ENCODE measurements at regions not wholly inside any gene's neighbourhood (a gene's known extent, or its start where the extent isn't known, plus 50 kb on each side); places are given as distances from the start of the nearest gene placed in this dataset.

GRCh38 chr3:150138824-150139223 lies 168.1 kb upstream of the PFN2 start:
- POLR2A ChIA-PET, result no interaction called here
- no TSS peak for BruUV-seq (replicated peaks)
- ATAC-seq (no peak), DNase-seq (ENCODE audit: low read depth, low spot score) (no peak)
- Histone ChIP-seq H3K4me2 (ENCODE audit: low read length) (no peak overlapping the region), H3K27ac (ENCODE audit: low read depth, low read length) (no peak overlapping the region), H3K27me3 (ENCODE audit: insufficient read depth, low read length) (no peaks in the 10 kb centered on the region), H3K4me1 (ENCODE audit: control insufficient read depth in 1 of 2, insufficient read depth in 2 of 2, low read length in 2 of 2) (no peaks in the 10 kb centered on the region), H3K9me3 (ENCODE audit: control insufficient read depth in 1 of 2, insufficient read depth in 1 of 2, low read depth in 1 of 2, low read length in 2 of 2) (no peaks in the 10 kb centered on the region), H3K36me3 (ENCODE audit: control insufficient read depth in 1 of 2, insufficient read depth in 2 of 2, low read length in 2 of 2) (no peaks in the 10 kb centered on the region), H4K20me1 (ENCODE audit: insufficient read depth) (no peaks in the 10 kb centered on the region), H2AFZ (ENCODE audit: low read depth, low read length, poor library complexity, severe bottlenecking) (no peak overlapping the region), H3K4me3 (replicated peaks in 1 of 2; ENCODE audit: low read depth in 1 of 2, low read length in 2 of 2) (no peak overlapping the region), H3K9me2 (ENCODE audit: insufficient read depth) (no peaks in the 10 kb centered on the region), H3K9ac (ENCODE audit: low read length) (no peak overlapping the region), H3K79me2 (ENCODE audit: insufficient read depth, low read length) (no peaks in the 10 kb centered on the region)
- no peak for TF ChIP-seq ZFX (IDR thresholded peaks at IDR 0.05)
- no peak for TF ChIP-seq SIN3A (IDR thresholded peaks at IDR 0.05; ENCODE audit: low read depth)
- no peak for TF ChIP-seq EZH2 (IDR thresholded peaks at IDR 0.05)
- TF ChIP-seq POLR2AphosphoS5 (IDR thresholded peaks at IDR 0.05; ENCODE audit: low read depth, low read length), result no peak
- TF ChIP-seq EGR1 (IDR thresholded peaks at IDR 0.05; ENCODE audit: low read depth), result no peak
- TF ChIP-seq YY1 (IDR thresholded peaks at IDR 0.05; ENCODE audit: extremely low read depth, insufficient replicate concordance, low read depth, low read length), result no peak
- CTCF ChIA-PET, result no interaction called here
- intact Hi-C loops (cut with micrococcal nuclease), result no loop called here
- RAD21 ChIA-PET (ENCODE audit: low non-redundant PET in 1 of 2, low total read pairs in 2 of 2, uncharacterized antibody in 2 of 2, unreplicated experiment in 2 of 2), result no interaction called here

- ChIA-PET RAD21 (ENCODE audit: low non-redundant PET in 1 of 2, low total read pairs in 2 of 2, uncharacterized antibody in 2 of 2, unreplicated experiment in 2 of 2) (no interaction called here), POLR2A (no interaction called here), CTCF (no interaction called here)
- no peak overlapping the region for H3K27ac ChIP-seq (ENCODE audit: low read depth, low read length)
- DNase-seq (ENCODE audit: low read depth, low spot score) (no peak), ATAC-seq (no peak)
- no peaks in the 10 kb centered on the region for H3K36me3 ChIP-seq (ENCODE audit: control insufficient read depth in 1 of 2, insufficient read depth in 2 of 2, low read length in 2 of 2)
- no peak overlapping the region for H3K4me2 ChIP-seq (ENCODE audit: low read length)
- no peaks in the 10 kb centered on the region for H3K9me2 ChIP-seq (ENCODE audit: insufficient read depth)
- no peaks in the 10 kb centered on the region for H3K9me3 ChIP-seq (ENCODE audit: control insufficient read depth in 1 of 2, insufficient read depth in 1 of 2, low read depth in 1 of 2, low read length in 2 of 2)
- intact Hi-C loops (cut with micrococcal nuclease), result no loop called here
- H3K9ac ChIP-seq (ENCODE audit: low read length), result no peak overlapping the region
- H3K79me2 ChIP-seq (ENCODE audit: insufficient read depth, low read length), result no peaks in the 10 kb centered on the region
- no peaks in the 10 kb centered on the region for H3K4me1 ChIP-seq (ENCODE audit: control insufficient read depth in 1 of 2, insufficient read depth in 2 of 2, low read length in 2 of 2)
- no TSS peak for BruUV-seq (replicated peaks)
- no peak overlapping the region for H3K4me3 ChIP-seq (replicated peaks in 1 of 2; ENCODE audit: low read depth in 1 of 2, low read length in 2 of 2)
- no peak overlapping the region for H2AFZ ChIP-seq (ENCODE audit: low read depth, low read length, poor library complexity, severe bottlenecking)
- no peaks in the 10 kb centered on the region for H4K20me1 ChIP-seq (ENCODE audit: insufficient read depth)
- no peaks in the 10 kb centered on the region for H3K27me3 ChIP-seq (ENCODE audit: insufficient read depth, low read length)
- TF ChIP-seq, protein P1, sequence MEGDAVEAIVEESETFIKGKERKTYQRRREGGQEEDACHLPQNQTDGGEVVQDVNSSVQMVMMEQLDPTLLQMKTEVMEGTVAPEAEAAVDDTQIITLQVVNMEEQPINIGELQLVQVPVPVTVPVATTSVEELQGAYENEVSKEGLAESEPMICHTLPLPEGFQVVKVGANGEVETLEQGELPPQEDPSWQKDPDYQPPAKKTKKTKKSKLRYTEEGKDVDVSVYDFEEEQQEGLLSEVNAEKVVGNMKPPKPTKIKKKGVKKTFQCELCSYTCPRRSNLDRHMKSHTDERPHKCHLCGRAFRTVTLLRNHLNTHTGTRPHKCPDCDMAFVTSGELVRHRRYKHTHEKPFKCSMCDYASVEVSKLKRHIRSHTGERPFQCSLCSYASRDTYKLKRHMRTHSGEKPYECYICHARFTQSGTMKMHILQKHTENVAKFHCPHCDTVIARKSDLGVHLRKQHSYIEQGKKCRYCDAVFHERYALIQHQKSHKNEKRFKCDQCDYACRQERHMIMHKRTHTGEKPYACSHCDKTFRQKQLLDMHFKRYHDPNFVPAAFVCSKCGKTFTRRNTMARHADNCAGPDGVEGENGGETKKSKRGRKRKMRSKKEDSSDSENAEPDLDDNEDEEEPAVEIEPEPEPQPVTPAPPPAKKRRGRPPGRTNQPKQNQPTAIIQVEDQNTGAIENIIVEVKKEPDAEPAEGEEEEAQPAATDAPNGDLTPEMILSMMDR (IDR thresholded peaks at IDR 0.05 in 2 of 3, conservative IDR thresholded peaks at IDR 0.05 in 1 of 3; ENCODE audit: borderline replicate concordance in 1 of 3, insufficient read depth in 1 of 3, low read depth in 2 of 3, low read length in 2 of 3), result no peak
- no peak for TF ChIP-seq ZBTB33 (IDR thresholded peaks at IDR 0.05; ENCODE audit: extremely low read depth, insufficient replicate concordance, low read length)
- no peak for TF ChIP-seq SP1 (IDR thresholded peaks at IDR 0.05; ENCODE audit: low read depth)
- TF ChIP-seq POLR2AphosphoS5 (IDR thresholded peaks at IDR 0.05; ENCODE audit: low read depth, low read length), result no peak
- no peak for TF ChIP-seq ZFX (IDR thresholded peaks at IDR 0.05)
- TF ChIP-seq, protein P2, sequence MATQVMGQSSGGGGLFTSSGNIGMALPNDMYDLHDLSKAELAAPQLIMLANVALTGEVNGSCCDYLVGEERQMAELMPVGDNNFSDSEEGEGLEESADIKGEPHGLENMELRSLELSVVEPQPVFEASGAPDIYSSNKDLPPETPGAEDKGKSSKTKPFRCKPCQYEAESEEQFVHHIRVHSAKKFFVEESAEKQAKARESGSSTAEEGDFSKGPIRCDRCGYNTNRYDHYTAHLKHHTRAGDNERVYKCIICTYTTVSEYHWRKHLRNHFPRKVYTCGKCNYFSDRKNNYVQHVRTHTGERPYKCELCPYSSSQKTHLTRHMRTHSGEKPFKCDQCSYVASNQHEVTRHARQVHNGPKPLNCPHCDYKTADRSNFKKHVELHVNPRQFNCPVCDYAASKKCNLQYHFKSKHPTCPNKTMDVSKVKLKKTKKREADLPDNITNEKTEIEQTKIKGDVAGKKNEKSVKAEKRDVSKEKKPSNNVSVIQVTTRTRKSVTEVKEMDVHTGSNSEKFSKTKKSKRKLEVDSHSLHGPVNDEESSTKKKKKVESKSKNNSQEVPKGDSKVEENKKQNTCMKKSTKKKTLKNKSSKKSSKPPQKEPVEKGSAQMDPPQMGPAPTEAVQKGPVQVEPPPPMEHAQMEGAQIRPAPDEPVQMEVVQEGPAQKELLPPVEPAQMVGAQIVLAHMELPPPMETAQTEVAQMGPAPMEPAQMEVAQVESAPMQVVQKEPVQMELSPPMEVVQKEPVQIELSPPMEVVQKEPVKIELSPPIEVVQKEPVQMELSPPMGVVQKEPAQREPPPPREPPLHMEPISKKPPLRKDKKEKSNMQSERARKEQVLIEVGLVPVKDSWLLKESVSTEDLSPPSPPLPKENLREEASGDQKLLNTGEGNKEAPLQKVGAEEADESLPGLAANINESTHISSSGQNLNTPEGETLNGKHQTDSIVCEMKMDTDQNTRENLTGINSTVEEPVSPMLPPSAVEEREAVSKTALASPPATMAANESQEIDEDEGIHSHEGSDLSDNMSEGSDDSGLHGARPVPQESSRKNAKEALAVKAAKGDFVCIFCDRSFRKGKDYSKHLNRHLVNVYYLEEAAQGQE (IDR thresholded peaks at IDR 0.05; ENCODE audit: low read depth), result no peak
- TF ChIP-seq MAX (IDR thresholded peaks at IDR 0.05), result no peak
- no peak for TF ChIP-seq EZH2phosphoT487 (IDR thresholded peaks at IDR 0.05; ENCODE audit: borderline replicate concordance)
- TF ChIP-seq SRF (IDR thresholded peaks at IDR 0.05; ENCODE audit: low read depth), result no peak
- no peak for TF ChIP-seq RAD21 (IDR thresholded peaks at IDR 0.05; ENCODE audit: low read depth)
Measured at GRCh38 chr3:150136242-150136641, 165.5 kb upstream of the PFN2 start.

All from HCT116 (cell line).